ENCODE measurements at regions not wholly inside any gene's neighbourhood (a gene's known extent, or its start where the extent isn't known, plus 50 kb on each side); places are given as distances from the start of the nearest gene placed in this dataset.
"Not testable (repeated sequence)": the region's sequence is repeated elsewhere in the genome, so short reads cannot be mapped to it uniquely, and the experiment has no call there.

DNA sequence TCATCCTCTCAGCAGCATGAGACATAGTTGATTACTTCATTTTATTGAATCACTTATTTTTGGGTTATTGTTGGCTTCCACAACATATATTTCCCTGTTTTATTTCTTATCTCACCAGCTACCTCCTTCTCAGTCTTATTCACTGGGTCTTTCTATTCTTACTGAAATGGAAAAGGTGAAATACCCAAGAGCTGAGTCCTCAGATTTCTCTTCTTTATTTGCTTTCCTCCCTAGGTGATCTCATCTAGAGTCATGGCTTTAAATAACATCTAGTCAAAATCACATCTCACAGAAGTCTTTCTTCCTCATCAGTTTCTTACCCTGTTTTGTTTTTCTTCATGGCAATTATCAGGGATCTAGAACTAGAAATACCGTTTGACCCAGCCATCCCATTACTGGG is 105.0 kb upstream of the RBBP8 start:
- no peak for DNase-seq

DNA sequence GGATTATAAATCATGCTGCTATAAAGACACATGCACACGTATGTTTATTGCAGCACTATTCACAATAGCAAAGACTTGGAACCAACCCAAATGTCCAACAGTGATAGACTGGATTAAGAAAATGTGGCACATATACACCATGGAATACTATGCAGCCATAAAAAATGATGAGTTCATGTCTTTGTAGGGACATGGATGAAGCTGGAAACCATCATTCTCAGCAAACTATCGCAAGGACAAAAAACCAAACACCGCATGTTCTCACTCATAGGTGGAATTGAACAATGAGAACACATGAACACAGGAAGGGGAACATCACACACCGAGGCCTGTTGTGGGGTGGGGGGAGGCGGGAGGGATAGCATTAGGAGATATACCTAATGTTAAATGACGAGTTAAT is 104.5 kb upstream of the RBBP8 start:
- not testable (repeated sequence) for DNase-seq

DNA sequence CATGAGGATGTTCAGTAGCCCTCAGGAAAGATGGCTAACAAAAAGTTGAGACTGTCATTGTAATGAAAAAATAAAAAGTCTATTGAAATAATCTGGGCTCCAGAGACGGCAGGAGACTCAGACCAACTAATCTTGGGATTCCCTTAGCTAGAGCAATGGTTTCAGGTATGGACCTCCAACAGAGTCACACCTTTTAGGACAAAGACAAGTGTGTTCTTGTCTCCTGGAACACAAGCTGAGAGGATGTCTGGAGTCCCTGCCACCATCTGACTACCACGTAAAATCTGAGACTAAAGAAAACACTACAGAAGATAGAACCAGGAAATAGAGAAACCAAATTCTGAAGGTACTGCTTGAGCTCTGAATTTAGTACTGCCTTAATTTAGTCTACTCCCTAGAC is 103.3 kb upstream of the RBBP8 start:
- DNase-seq: no peak

DNA sequence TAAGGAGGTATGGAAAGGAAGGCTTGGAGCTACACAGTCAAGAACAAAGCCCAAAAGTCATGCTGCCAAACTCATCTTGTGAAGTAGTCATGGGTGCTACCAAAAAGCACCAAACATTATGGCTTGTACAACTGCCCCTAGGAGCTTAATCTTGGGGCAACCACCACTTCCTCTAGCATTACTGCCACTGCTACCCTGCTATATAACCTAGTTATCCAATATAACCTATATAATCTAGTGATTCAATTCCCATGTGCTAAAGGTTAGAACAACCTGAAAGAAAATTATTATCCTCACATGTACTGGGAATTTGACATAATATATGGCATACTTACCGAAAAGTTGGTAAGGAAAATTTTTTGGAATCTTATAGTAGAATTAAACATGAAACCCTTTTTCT is 102.6 kb upstream of the RBBP8 start:
- no peak for DNase-seq

DNA sequence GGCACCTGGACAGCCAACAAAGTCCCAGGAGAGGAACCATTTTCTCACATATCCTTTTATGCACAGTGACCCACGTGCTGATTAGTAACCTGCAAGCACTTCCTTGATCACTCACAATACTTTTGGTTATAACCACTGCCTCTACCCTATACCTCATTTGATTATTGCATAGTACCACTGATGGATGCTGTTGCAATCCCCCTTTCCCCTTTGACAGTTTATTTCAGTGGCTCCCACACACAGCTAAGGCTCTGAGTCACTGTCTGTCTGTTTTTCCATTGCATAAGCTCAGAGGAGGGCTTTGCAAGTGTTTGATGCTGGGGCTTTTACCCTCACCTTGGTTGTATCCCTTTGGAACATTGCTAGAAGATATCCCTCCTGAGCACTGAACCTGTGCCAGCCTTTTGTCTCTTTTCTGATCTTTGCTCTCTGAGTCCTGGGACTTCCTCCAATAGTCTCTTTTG is 101.7 kb upstream of the RBBP8 start:
- no peak for DNase-seq

DNA sequence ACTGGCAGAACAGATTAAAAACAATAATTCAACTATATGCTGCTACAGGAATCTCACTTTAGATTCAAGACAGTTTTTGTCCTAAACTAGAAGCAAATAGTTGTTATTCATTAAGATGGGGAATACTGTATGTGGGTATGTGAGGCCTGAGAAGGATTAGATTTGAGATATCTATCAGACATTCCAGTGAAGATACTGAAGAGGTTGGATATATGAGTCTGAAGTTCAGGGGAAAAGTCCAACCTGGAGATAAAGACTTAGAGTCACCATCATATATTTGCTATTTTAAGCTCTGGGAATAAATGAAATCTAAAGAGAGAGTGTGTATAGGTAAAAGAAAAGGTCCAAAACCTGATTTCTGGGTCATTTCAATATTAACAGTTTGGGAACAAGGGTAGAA is 96.2 kb upstream of the RBBP8 start:
- DNase-seq: no peak

DNA sequence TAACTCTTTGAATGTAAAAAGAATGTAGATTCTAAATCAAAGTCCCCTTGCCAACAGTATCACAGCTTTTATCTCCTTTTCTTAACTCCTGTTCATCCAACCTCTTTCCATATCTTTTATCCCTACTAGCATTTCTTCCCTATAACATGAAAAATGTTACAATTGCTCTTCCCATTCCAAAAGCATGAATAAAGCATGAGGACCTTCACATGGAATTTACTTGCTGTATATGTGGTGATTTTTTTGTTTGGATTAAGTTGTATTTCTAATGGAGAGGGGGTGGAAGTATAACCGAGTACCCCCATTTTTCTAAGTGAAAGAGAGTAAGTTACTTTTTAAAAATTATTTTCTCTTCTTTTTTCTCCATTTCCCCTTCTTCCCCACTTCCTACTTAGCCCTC is 94.9 kb upstream of the RBBP8 start:
- no peak for DNase-seq

DNA sequence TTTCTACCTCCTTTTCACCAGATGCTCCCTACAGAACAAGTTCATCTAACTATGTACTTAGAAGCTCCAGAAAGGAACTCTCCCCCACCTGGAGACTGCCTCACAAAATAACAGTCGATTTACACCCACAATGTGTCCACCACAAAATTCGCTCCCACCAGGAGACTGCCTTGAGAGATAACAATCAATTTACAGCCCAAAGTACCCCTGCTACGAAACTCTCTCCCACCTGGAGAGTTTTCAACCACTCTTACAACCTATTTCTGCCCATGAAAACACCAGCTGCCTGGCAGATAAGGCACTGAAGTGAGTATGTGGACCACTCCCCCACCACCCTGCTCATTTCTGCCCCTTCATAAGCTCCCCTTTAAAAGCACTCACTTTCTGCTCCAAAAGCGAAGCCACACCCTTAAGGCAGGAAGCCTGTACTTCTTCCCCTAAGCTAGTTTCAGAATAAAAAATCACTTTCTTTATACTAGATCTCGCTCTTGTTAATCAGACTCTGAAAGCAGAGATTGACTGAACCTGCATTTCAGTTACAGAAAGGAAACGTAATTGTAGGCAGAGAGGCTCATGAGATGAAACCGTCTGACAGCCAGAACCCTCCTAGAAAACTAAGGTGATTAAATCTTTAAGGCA is 94.4 kb upstream of the RBBP8 start:
- DNase-seq: no peak

DNA sequence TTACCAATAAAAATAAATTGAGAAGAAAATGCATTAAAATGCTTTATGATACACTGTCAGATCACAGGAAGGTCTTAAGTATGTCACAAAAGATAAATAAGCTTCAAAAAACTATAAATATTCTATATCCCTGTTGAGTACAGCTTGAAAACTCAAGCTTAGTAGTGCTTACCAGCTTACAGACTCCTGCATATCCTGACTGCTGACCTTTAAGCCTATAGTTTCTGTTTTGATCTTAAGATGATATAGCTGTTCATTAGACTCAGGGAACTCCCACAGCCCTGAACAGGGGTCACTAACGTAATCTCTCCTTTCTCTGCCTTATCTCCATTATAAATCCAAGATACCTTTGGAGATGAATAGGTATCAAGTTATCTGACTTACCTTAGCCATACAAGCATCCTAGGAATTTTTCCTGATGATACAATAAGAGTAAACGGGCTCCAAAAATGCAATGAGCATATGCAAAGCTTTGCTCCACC is 93.7 kb upstream of the RBBP8 start:
- no peak for DNase-seq

DNA sequence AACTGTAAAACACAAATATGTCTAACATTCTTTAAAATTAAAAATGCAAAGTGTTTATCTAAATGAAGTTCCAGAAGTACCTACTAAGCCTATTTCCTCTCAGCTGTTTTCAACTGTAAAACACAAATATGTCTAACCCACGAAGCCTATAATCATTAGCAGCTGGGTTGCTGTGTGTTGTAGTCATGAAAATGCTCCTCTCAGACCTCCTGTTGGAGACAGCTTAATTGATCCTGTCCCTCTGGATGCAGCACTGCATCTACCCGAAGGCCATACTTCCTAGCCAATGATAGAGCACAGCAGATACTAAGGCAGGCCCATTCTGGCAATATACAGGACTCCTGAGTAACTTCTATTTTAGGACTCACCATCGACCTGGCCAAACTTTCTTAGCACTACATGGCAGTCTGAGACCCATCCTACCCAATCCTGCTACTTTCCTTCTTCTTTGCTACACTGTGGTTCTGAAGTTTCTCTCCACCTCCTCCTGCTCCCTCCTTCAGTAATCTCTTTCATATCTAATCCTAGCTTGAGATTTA is 92.5 kb upstream of the RBBP8 start:
- DNase-seq: no peak

DNA sequence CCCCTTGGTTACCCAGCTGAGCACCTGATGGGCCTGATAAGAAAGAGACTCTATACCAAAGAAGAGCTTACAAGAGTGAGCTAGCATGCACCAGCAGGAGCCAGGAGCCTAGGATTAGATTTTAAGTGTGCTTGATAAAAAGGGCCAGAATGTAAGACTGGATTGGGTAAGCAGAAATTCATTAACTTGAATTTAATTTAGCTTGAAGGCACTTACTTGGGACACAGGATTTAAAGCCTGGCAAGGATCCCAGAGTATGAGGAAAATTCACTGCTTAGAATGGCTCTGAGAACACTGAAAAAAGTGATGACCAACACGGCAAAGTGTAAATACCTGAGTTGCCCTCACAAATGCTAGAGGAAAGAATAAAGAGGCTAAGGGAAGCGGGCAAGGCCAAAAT is 91.3 kb upstream of the RBBP8 start:
- no peak for DNase-seq

DNA sequence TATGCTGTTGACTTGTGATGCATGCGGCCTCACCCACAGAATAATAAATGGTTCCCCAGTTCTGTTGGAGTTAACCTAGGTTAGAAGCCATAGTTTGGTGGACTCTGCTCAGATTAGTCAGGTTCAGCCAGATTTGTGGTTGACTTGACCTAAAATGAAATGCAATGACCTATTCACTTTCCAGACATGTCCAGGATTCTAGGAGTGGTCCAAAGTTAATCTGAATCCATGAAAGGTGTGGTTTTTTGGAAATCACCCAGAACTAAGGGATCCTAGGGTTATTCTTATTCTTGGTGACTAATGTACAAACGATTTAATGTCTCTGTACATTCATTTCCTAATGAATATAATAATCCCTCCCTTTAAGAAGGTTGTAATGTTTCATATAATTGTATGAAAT is 88.9 kb upstream of the RBBP8 start:
- DNase-seq: no peak

DNA sequence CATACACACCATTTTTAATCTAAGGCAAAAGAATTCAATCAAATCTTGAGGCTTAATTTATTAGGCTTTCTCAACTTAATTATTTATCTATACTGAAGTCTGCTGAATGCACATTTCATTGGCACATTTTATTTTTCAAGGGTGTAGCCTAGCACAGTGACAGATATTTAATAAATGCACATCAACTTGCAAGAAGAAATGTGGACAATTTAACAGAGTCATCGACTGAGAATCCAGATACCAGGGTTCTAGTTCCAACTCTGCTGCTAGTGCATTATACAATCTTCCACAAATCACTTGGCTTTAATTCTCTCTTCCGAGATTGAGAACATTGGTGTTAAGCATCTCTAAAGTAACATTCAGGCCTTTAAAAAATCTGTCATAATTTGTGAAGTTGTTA is 88.5 kb upstream of the RBBP8 start:
- DNase-seq: no peak

DNA sequence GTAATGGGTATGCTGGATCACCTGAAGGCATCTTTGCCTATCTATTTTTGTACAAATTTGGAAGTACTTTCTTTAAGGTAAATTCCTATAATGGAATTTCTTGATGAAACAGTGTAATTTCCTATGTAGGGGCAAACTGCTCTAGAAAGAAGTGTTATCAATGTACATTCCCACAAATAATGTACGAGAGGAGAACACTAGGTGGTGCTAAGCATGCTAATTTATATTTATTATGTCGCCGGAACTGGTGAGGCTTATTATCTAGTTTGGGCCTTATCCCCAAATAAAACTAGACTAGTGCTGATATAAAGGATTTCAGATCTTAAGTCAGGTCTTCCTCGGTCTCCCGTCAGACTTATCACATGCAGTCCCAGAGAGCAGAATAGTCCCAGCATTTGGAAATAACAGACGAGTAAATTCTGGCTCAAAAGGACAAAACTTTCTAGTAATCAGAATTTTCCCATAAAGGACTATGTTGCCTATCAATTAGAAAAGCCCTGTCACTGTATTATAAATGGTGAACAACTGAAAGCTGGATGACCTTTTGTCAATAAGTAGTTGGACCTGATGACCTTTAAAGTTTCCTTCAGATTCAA is 86.9 kb upstream of the RBBP8 start:
- no peak for DNase-seq

DNA sequence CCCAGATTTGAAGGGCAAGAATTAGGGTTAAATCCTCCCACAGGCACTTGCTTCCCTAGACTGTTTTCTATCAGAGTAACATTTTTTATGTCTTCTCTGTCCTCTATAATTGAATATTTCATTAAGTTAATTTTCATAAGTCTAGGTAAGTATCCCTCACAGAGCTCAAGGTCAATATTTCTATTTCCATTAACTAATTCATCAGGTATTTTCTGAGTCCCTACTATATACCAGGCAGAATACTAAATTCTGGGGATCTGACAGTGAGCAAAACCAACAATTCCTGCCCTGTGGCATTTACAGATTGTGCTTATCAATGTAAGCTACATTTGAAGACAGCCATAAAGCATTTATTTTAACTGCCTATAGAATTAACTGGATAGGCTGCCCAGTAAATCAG is 86.4 kb upstream of the RBBP8 start:
- no peak for DNase-seq

DNA sequence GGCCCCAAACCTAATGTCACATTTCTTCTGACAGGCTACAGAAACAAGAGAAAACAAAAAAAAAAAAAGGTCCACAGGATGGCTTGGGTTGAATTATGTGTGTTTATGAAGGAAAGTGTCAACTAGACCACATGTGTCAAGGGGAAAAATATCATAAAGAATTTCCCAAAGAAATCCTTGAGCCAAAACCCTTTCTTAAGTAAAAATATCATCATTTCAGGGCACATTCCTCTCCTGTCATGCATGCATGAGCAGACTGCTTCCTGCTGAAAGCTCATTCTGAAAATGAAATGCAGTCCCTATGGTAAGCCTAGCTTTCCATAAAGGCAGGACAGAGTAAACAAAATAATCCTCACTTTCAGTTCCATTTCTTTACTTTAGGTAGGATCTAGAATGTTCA is 85.7 kb upstream of the RBBP8 start:
- no peak for DNase-seq

DNA sequence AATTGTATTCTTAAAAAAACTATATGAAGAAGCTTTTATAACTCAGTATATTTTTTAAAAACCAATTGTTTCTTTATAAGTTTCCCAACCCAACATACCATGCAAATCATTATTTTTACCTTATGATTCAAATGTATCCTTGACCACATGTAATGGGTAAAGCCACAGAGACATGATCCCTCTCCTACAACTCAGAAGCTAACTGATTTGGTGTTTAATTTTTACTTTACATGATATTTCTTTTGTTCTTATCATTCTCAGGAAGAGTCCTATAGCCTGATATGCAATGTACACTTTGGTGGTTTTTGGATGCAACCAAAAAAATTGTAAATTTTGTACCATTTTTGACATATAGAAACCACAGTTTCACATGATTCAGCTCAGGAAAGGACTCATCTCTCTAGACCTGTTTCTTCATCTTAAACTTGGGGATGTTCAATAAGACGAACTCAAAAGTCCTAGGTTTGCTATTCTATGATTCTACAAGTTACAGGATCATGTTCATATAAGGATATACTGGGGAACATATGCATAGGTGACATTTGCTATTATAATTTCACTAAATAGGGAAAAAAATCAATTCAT is 85.2 kb upstream of the RBBP8 start:
- no peak for DNase-seq

DNA sequence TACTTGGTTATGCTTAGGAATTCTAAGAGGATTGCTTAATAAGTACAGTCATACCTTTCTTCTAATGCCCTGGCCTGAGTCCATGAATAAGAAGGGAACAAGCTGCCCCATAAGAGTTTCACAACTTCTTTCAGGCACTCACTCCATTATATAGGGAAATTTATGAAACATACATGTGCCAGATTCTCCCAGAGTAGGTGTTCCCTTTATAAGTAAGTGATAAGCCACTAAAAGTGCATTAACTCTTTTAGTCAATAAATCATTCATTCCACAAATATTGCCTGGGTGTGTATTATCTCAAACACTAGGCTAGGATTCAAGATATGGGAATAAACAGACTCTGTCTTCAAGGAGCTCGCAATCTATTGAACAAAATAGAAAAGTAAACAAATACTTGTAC is 84.5 kb upstream of the RBBP8 start:
- DNase-seq: no peak

DNA sequence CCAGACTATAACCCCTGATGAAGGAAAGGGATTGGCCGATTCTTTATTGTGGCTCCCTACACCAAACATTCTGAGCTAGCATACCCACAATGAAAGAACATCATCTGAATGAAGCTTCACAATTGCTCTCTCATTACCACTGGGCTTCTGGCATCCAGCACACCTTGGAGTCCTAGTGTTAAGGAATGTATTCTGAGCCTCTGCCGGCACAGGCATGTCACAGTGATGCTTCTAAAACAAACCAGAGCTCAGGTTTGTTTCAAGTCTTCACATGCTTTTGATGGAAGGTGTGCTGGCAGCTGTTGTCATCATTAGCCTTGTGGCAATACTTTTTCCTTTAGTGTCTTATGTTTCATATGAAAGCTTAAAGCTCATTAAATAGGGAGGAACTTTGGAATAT is 76.3 kb upstream of the RBBP8 start:
- no peak for DNase-seq

DNA sequence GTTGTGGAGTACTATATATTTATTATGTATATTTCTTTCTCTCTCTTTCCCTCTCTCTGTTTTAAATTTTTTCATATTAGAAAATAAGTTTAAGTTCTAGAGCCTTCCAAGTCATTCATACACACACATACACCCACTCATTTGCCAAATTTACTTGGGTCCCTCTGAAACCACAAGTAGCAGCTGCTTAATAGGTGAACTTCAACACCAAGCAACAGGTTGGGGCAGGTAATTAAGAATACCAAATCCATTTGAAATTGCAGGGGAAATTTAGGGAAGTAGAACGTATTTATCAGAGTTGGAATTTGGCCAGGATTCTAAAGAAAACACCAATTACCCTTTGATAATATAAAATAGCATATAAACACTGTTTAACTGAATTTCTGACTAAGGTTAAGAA is 75.0 kb upstream of the RBBP8 start:
- no peak for DNase-seq

DNA sequence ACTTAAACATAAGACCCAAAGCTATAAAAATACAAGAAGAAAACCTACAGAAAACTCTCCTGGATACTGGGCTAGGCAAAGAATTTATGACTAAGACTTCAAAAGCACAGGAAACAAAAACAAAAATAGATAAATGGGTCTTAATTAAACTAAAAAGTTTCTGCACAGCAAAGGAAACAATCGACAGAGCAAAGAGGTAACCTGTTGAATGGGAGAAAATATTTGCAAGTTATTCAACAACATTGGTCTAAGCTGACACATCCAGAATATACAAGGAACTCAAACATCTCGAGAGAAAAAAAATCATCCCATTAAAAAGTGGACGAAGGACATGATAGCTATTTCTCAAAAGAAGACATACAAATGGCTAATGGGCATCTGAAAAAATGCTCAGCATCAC is 72.3 kb upstream of the RBBP8 start:
- DNase-seq: no peak

DNA sequence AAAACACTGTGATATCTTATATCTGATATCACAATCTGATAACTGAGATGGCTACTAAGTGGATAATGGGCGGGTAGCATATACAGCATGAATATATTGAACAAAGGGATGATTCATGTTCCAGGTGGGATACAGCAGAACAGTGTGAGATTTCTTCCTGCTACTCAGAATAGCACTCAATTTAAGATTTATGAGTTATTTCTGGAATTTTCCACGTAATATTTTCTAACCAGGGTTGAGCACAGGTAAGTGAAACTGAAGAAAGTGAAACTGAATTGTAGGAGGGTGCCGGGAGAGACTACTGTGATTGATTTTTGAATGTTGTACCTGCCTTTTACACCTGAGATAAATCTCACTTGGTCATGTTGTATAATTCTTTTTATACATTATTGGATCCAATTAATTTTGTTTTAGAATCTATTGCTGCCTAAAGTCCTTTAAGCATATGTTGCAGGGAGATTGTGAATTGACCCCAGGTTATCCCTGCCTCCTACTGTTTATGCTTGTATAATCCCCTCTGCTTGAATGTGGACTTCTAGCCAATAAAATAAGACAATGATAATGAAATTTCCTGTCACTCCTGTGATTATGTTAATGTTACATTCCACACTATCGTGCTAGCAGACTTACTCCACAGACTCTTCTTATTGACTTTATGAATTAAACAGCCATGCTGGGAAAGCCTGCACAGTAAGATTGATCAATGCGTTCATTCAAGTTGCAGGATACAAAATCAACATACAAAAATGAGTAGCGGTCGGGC is 67.6 kb upstream of the RBBP8 start:
- no peak for DNase-seq

DNA sequence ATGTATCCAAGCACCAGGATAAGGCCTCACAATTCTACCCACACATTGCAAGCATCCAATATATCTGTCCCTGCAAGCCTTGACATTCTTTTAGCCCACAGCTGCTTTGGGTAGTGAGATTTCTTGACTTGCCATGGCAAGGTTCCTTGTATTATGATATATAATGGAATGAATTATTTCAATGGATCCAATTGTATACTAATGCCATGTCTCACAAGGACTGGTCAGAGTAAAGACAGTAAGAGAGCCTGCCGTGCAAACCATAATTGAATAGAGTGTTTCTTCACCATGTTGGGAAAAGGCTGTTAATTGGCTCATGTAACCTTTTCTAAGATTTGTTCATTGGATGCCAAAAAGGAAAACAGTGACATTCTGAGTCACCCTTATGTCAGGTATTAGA is 64.3 kb upstream of the RBBP8 start:
- no peak for DNase-seq
